Stimulated activated effector memory CD8-positive, alpha-beta T cell treated with anti-CD3 and anti-CD28 coated beads, Interleukin-12 subunit alpha, Interleukin-12 subunit beta, amount 100 ng/mL, for 72 hours (primary cell): ENCODE measurements at regions not wholly inside any gene's neighbourhood (a gene's known extent, or its start where the extent isn't known, plus 50 kb on each side); places are given as distances from the start of the nearest gene placed in this dataset.
A peak's percentile ranks its signal among the peaks of the same experiment; 100 is the strongest.
"Not testable (repeated sequence)": the region's sequence is repeated elsewhere in the genome, so short reads cannot be mapped to it uniquely, and the experiment has no call there.

ENCODE experiments used
- ATAC-seq: fragments of 150-1000 bp; cut with Tn5 transposase; 2 replicates; pipeline ENCODE4 v1.10.0; 2021
- DNase-seq, 2 donors: peaks; one replicate each; pipeline ENCODE4 v3.0.0; 2021 to 2022; ENCODE audit warnings: low spot score in 2 of 2
- H3K27ac Mint-ChIP-seq: one replicate; pipeline ENCODE4 v1.8.0; 2022; ENCODE audit warnings: mild to moderate bottlenecking, mixed read lengths
- H3K36me3 Mint-ChIP-seq: one replicate; pipeline ENCODE4 v1.8.0; 2022; ENCODE audit warnings: mild to moderate bottlenecking, mixed read lengths
- H3K4me1 Mint-ChIP-seq: one replicate; pipeline ENCODE4 v1.8.0; 2022; ENCODE audit warnings: mixed read lengths
- H3K4me3 Mint-ChIP-seq: one replicate; pipeline ENCODE4 v1.8.0; 2022; ENCODE audit warnings: mild to moderate bottlenecking, mixed read lengths
- H3K9me3 Mint-ChIP-seq: one replicate; pipeline ENCODE4 v1.8.0; 2022; ENCODE audit warnings: mixed read lengths

GRCh38 chr7:76838357-76838756 lies 193.8 kb downstream of the SPDYE17 start:
- H3K36me3 Mint-ChIP-seq, DNase-seq, H3K27ac Mint-ChIP-seq, H3K9me3 Mint-ChIP-seq, ATAC-seq, H3K4me1 Mint-ChIP-seq, H3K4me3 Mint-ChIP-seq: not testable (repeated sequence)

DNA sequence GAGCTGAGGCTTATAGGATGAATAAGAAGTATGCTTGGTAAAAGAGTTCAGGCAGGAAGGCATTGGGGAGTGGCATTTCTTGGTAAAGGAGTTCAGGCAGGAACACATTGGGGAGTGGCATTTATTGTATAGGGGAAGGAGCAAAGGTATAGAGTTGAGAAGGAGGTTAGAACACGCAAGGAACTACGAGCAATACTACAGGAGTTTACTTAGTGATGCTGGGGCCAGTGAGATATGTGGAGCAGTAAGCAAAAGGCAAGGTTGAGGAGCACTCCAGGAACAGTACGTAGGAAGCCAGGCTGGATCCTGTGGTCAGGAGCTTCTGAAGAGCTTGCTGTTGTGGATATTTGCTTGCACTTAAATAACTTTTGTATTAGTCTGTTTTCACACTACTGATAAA lies 202.2 kb upstream of the POMZP3 start:
- H3K27ac Mint-ChIP-seq, ATAC-seq, H3K4me3 Mint-ChIP-seq, H3K4me1 Mint-ChIP-seq, H3K9me3 Mint-ChIP-seq, DNase-seq, H3K36me3 Mint-ChIP-seq: not testable (repeated sequence)

DNA sequence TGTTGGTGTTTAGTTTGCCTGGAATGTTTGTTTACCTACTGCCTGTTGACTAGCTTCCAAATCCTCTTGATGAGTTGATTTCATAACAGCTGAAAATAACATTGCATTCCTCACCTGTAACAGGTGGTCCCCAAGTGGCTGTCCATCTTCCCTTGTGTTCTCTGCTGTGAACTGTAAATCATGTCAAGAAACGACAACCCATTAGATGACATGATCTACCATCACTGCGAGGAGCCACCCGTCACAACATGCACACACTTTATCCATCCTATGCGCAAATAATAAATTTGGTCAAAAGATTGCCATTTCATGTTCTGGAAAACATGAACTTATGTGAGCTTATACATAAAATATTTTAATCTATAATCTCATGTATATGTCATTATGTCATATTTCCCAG lies 199.1 kb upstream of the POMZP3 start:
- H3K36me3 Mint-ChIP-seq, H3K9me3 Mint-ChIP-seq, ATAC-seq, DNase-seq, H3K4me3 Mint-ChIP-seq, H3K27ac Mint-ChIP-seq, H3K4me1 Mint-ChIP-seq: not testable (repeated sequence)

DNA sequence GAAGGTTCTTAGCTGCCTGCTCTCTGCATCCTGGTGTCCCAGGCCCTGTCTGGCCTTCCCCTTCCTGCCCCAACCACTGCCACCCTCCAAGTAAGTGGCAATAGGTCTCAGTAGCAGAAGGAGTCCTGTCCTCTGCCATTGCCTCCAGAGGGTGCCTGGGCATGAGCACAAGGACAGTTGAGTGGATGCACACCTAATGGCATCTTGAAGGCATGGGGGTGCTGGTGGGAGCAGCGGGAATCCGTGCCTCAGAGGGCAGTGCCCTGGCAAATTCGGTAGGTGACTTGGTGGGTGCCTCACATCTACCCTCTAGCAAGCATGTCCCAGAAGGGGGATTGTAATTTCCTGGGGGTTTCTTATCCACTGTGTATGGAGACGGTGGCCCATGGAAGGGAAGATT lies 182.8 kb upstream of the POMZP3 start:
- not testable (repeated sequence) for H3K4me1 Mint-ChIP-seq, DNase-seq, H3K9me3 Mint-ChIP-seq, ATAC-seq, H3K36me3 Mint-ChIP-seq, H3K4me3 Mint-ChIP-seq, H3K27ac Mint-ChIP-seq

DNA sequence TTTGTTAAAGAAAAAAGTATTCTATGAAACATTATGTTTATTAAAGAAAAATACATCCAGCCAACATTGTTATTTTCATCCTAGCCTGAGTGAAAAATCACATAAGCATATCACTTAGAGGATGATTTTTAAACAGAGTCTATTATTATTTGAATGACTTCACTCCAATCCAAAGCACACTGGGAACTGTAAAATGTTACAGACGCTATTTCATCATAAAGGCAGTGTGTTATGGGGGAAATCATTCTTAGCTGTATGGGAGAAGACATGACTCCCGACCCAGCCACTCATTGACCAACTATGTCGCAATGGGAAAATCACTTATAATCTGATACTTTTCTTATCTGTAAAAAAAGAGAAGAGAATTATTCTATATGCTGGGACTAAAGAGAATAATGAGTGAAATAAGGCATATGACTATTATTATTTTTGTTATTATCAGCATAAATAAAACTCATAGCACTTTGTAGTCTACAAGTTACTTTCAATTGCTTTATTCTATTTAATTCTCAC lies 180.6 kb upstream of the POMZP3 start:
- not testable (repeated sequence) for H3K4me1 Mint-ChIP-seq, H3K4me3 Mint-ChIP-seq, ATAC-seq, DNase-seq, H3K36me3 Mint-ChIP-seq, H3K9me3 Mint-ChIP-seq, H3K27ac Mint-ChIP-seq

- H3K4me3 Mint-ChIP-seq, H3K4me1 Mint-ChIP-seq, H3K9me3 Mint-ChIP-seq, H3K36me3 Mint-ChIP-seq, DNase-seq, H3K27ac Mint-ChIP-seq, ATAC-seq: not testable (repeated sequence)
Measured at GRCh38 chr7:76806460-76806859, 179.4 kb upstream of the POMZP3 start.

DNA sequence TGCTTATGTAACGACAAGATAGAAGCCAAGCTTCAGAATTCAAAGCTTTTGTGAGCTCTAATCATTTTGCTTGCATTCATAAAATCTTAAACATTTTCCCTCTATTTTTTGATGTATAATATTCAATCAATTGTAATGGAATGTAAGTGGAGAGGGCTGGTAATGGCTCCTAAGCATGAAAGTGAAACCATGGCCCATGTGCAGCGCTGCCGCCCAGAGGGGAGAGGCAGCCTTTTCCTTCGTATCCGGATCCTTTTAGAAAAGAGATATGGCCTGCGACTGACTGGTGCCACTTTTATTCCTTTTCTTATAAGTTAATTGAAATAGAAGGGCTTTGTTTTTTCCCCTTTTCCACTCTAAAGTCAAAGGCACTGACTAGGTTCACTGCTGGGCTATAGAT lies 178.9 kb upstream of the POMZP3 start:
- DNase-seq, H3K36me3 Mint-ChIP-seq, H3K4me3 Mint-ChIP-seq, H3K27ac Mint-ChIP-seq, H3K4me1 Mint-ChIP-seq, H3K9me3 Mint-ChIP-seq, ATAC-seq: not testable (repeated sequence)

DNA sequence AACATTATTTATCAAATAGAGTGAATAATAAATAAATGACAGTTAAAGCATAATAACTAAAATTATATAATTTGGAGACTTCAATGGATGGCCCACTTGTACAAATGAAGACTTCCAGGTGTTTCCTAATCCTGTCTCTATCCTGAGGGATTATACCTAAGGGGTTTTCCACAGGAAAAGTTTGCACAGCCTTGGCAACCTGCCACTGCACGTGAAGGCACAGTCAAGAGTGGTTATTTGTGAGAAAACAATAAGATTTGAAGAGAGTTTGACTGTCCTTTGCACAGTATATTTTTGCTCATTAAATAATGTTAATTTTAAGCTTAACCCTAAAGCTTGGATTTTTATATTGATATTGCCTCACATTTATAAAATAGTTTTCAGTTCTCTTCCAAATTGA lies 178.2 kb upstream of the POMZP3 start:
- H3K36me3 Mint-ChIP-seq, H3K9me3 Mint-ChIP-seq, DNase-seq, H3K27ac Mint-ChIP-seq, H3K4me3 Mint-ChIP-seq, H3K4me1 Mint-ChIP-seq, ATAC-seq: not testable (repeated sequence)

- not testable (repeated sequence) for ATAC-seq, H3K36me3 Mint-ChIP-seq, H3K4me1 Mint-ChIP-seq, H3K9me3 Mint-ChIP-seq, DNase-seq, H3K27ac Mint-ChIP-seq, H3K4me3 Mint-ChIP-seq
Measured at GRCh38 chr7:76797639-76798038, 170.6 kb upstream of the POMZP3 start.

DNA sequence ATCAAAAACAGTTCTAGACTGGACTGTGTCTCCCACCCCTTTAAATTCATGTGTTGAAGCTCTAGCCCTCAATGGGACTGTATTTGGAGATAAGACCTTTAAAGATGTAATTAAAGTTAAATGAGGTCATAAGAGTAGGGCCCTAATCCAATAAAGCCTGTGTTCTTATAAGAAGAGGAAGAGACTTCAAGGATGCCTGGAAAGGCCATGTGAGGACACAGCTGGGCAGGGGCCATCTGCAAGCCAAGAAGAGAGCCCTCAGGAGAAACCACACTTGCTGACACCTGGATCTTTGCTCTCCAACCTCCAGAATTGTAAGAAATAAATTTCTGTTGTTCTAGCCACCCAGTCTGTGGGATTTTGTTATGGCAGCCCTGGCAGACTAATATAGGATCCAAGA lies 153.6 kb upstream of the POMZP3 start:
- not testable (repeated sequence) for H3K36me3 Mint-ChIP-seq, DNase-seq, ATAC-seq, H3K4me3 Mint-ChIP-seq, H3K9me3 Mint-ChIP-seq, H3K27ac Mint-ChIP-seq, H3K4me1 Mint-ChIP-seq

DNA sequence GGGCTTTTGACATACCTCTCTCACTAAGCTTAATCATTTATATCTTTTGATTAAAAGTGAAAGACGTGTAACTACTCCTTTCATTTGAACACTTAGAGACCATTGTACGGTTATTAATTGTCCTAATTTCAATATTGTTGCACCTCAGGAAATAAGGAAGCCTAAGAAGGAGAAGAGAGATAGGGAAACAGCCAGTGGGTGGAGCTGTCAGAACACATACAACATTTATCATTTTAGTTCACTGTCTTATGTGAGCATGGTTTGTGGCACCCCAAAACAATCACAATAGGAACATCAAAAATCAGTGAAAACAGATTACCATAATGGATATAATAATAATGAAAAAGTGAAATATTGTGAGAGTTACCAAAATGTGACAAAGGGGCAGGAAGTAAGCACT lies 147.2 kb upstream of the POMZP3 start:
- not testable (repeated sequence) for H3K9me3 Mint-ChIP-seq, H3K27ac Mint-ChIP-seq, H3K4me3 Mint-ChIP-seq, H3K4me1 Mint-ChIP-seq, ATAC-seq, H3K36me3 Mint-ChIP-seq, DNase-seq

DNA sequence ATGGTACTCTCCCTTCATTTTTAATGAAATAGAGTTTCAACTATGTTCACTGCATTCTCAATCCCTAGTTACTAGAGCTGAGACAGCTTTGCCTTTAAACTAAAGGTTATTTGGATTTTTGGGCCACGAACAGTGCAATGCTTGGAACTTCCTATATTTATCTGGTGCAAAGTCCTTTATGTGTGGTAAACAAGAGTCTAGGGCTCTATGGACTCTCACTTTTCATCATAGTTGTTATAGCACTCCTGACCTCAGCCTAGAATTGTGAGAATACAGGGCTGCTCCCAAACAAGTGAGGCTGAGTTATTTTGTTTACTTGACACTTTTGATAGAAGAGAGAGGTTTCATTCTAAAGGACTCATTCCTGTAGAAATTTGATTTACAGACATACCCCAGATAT lies 144.9 kb upstream of the POMZP3 start:
- H3K36me3 Mint-ChIP-seq, H3K4me1 Mint-ChIP-seq, H3K27ac Mint-ChIP-seq, DNase-seq, H3K9me3 Mint-ChIP-seq, ATAC-seq, H3K4me3 Mint-ChIP-seq: not testable (repeated sequence)

GRCh38 chr7:76763977-76764376 lies 136.9 kb upstream of the POMZP3 start:
- DNase-seq, H3K4me3 Mint-ChIP-seq, ATAC-seq, H3K36me3 Mint-ChIP-seq, H3K27ac Mint-ChIP-seq, H3K4me1 Mint-ChIP-seq: not testable (repeated sequence)
- H3K9me3 Mint-ChIP-seq = peaks cover 12% of the 10 kb centered on the region

GRCh38 chr7:76760546-76761220 lies 133.6 kb upstream of the POMZP3 start:
- H3K4me1 Mint-ChIP-seq, H3K9me3 Mint-ChIP-seq, H3K4me3 Mint-ChIP-seq, H3K36me3 Mint-ChIP-seq, DNase-seq, H3K27ac Mint-ChIP-seq: not testable (repeated sequence)
- ATAC-seq = peak; percentile 100

- not testable (repeated sequence) for H3K27ac Mint-ChIP-seq, DNase-seq, H3K9me3 Mint-ChIP-seq, H3K36me3 Mint-ChIP-seq, H3K4me1 Mint-ChIP-seq, ATAC-seq, H3K4me3 Mint-ChIP-seq
Measured at GRCh38 chr7:76739538-76739937, 112.5 kb upstream of the POMZP3 start.

- not testable (repeated sequence) for ATAC-seq, H3K27ac Mint-ChIP-seq, H3K4me3 Mint-ChIP-seq, H3K9me3 Mint-ChIP-seq, H3K36me3 Mint-ChIP-seq, H3K4me1 Mint-ChIP-seq, DNase-seq
Measured at GRCh38 chr7:76736724-76737123, 109.6 kb upstream of the POMZP3 start.
